WI38 (cell line): ENCODE measurements at regions not wholly inside any gene's neighbourhood (a gene's known extent, or its start where the extent isn't known, plus 50 kb on each side); places are given as distances from the start of the nearest gene placed in this dataset.

Experiments used
- H3K4me3 ChIP-seq: 2 replicates; pipeline ENCODE4 v1.5.1; 2011; ENCODE audit warnings: low read depth, mild to moderate bottlenecking, control low read depth, low read length
- CTCF ChIP-seq: IDR thresholded peaks from 2 replicates; pipeline ENCODE4 v1.5.1; 2012; ENCODE audit warnings: low read depth, mild to moderate bottlenecking, control low read depth, low read length

- no peak for TF ChIP-seq CTCF
- no peak overlapping the region for H3K4me3 ChIP-seq
These were observed 84.9 kb upstream of the CLMN start for GRCh38 chr14:95404583-95404982.

- no peak for TF ChIP-seq CTCF
- no peak overlapping the region for H3K4me3 ChIP-seq
These were observed 82.9 kb upstream of the CLMN start for GRCh38 chr14:95402578-95402977.

GRCh38 chr14:95402176-95402575 is 82.5 kb upstream of the CLMN start:
- no peak for TF ChIP-seq CTCF
- H3K4me3 ChIP-seq, result no peak overlapping the region

- no peak overlapping the region for H3K4me3 ChIP-seq
- TF ChIP-seq CTCF, result no peak
These were observed 79.2 kb upstream of the CLMN start for GRCh38 chr14:95398630-95399547.

- no peak for TF ChIP-seq CTCF
- no peak overlapping the region for H3K4me3 ChIP-seq
These were observed 77.6 kb upstream of the CLMN start for GRCh38 chr14:95397325-95397724.

GRCh38 chr14:95396221-95396620 is 76.5 kb upstream of the CLMN start:
- H3K4me3 ChIP-seq, result no peak overlapping the region
- no peak for TF ChIP-seq CTCF

GRCh38 chr14:95395098-95395737 is 75.5 kb upstream of the CLMN start:
- H3K4me3 ChIP-seq, result no peak overlapping the region
- no peak for TF ChIP-seq CTCF
